NCI-H226 (cell line): ENCODE measurements at regions not wholly inside any gene's neighbourhood (a gene's known extent, or its start where the extent isn't known, plus 50 kb on each side); places are given as distances from the start of the nearest gene placed in this dataset.
"Not testable (repeated sequence)": the region's sequence is repeated elsewhere in the genome, so short reads cannot be mapped to it uniquely, and the experiment has no call there.

Experiments
- DNase-seq: peaks from one replicate; pipeline ENCODE4 v3.0.0-alpha.2; 2015

DNA sequence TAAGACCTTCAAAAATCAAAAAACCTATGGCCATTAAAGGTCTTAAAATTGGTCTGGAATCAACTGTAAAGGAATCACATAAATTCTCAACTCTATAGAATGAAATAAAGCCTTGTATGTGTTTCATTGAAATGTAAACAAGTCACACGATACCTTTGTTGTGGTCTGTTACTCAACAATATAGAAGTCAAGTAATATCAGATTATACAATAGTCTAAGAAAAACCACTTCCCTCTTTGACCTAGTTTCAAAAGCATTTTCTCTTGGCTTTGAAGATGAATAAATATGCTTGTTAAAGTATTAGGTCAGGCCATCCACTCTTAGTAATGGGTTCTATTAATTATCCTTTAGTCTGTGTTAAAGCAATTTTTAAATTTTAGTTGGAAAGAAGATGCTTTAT is 79.8 kb upstream of the DIO2 start:
- no peak for DNase-seq

- not testable (repeated sequence) for DNase-seq
Measured at GRCh38 chr14:80286744-80287143, 75.4 kb upstream of the DIO2 start.

- DNase-seq: no peak
Measured at GRCh38 chr14:80278293-80279023, 67.2 kb upstream of the DIO2 start.

DNA sequence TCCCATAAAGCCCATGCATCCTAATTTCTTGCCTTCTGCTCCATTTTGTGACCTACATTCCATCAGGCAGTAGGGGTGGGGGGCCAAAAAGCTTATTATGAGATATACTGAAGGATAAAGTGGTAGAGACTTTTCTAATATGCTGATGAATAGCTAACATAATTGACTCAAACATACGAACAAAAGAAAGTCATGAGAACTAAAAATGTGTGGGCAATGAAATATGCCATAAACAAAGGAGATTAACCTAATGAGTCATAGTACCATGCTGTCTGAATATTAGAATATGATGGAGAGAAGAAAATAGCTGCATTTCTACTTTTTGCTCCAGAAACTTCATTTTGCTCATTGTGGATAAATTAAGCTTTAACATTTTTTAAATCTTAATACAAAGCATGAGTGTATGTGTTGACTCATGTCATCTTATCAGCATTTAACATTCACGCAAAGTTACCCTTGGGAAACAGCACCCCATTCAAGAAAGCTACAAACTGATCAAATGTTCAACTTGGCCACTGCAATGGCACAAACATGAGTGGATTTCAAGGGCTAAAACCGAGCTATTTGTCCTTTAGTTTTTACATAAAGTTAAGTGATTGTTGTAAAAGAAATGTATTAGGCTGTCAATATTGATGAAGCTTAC is 64.0 kb upstream of the DIO2 start:
- peak; percentile 12 for DNase-seq

DNA sequence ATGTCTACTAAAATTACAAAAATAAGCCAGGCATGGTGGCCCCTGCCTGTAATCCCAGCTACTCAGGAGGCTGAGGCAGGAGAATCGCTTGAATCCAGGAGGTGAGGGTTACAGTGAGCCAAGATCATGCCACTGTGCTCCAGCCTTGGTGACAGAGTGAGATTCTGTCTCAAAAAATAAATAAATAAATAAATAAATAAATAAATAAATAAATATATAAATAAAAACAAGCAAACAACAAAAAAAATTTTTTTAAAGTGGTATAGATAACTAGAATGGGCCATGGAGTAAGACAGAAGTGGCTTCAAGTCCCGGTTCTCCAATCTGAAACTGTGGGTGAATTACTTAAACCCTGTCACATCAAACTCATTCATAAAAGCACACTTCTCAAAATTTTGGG is 63.0 kb upstream of the DIO2 start:
- DNase-seq: not testable (repeated sequence)

GRCh38 chr14:80271389-80271788 is 60.1 kb upstream of the DIO2 start:
- DNase-seq: no peak

- DNase-seq: peak; percentile 59
Measured at GRCh38 chr14:80269353-80269925, 58.1 kb upstream of the DIO2 start.

- DNase-seq: no peak
Measured at GRCh38 chr14:80266930-80267329, 55.6 kb upstream of the DIO2 start.

DNA sequence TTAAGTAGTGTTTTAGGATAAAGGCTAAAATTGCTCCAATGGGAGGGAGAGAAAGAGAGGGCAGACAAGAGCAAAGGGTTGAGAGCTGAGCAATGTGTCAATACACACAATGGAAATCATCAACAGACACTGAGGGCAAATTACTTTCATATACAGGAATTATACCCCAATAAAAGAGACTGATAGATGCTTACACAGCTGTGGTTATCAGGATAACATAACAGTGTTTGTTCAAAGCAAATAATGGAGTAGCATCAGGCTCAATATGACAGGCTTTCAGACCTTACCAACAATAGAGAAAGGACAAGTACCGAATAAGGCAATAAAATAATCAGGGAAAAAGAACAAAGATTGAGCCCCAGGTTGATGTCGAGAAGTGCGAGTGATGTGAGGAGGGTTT is 53.4 kb upstream of the DIO2 start:
- DNase-seq: no peak
